Activated gamma-delta T cell treated with anti-CD3 and anti-CD28 coated beads, Interleukin-2, amount 50 U/mL, for 16 hours (primary cell): ENCODE measurements at regions not wholly inside any gene's neighbourhood (a gene's known extent, or its start where the extent isn't known, plus 50 kb on each side); places are given as distances from the start of the nearest gene placed in this dataset.
"Not testable (repeated sequence)": the region's sequence is repeated elsewhere in the genome, so short reads cannot be mapped to it uniquely, and the experiment has no call there.

Source experiments
- DNase-seq: peaks from one replicate; pipeline ENCODE4 v3.0.0-alpha.2; 2020; ENCODE audit warnings: low read depth

GRCh38 chr14:59006179-59006578 is 182.3 kb upstream of the DAAM1 start:
- not testable (repeated sequence) for DNase-seq

GRCh38 chr14:59009967-59010366 is 178.5 kb upstream of the DAAM1 start:
- DNase-seq, result no peak

GRCh38 chr14:59013672-59014298 is 174.7 kb upstream of the DAAM1 start:
- no peak for DNase-seq

GRCh38 chr14:59015482-59015881 is 173.0 kb upstream of the DAAM1 start:
- DNase-seq, result no peak

- DNase-seq, result no peak
Measured at GRCh38 chr14:59017285-59017965, 171.0 kb upstream of the DAAM1 start.

GRCh38 chr14:59018460-59018859 is 170.0 kb upstream of the DAAM1 start:
- no peak for DNase-seq

GRCh38 chr14:59018978-59019377 is 169.5 kb upstream of the DAAM1 start:
- DNase-seq, result no peak

GRCh38 chr14:59020382-59020781 is 168.1 kb upstream of the DAAM1 start:
- DNase-seq, result no peak

- DNase-seq, result no peak
Measured at GRCh38 chr14:59022144-59022543, 166.3 kb upstream of the DAAM1 start.

GRCh38 chr14:59026081-59026480 is 162.4 kb upstream of the DAAM1 start:
- no peak for DNase-seq

- DNase-seq, result not testable (repeated sequence)
Measured at GRCh38 chr14:59026640-59027039, 161.8 kb upstream of the DAAM1 start.

- DNase-seq, result no peak
Measured at GRCh38 chr14:59028476-59029202, 159.8 kb upstream of the DAAM1 start.

GRCh38 chr14:59032826-59033225 is 155.6 kb upstream of the DAAM1 start:
- no peak for DNase-seq

GRCh38 chr14:59036134-59036533 is 152.3 kb upstream of the DAAM1 start:
- DNase-seq, result no peak

- no peak for DNase-seq
Measured at GRCh38 chr14:59037086-59037485, 151.4 kb upstream of the DAAM1 start.

- DNase-seq, result no peak
Measured at GRCh38 chr14:59037620-59038019, 150.8 kb upstream of the DAAM1 start.

GRCh38 chr14:59038746-59039145 is 149.7 kb upstream of the DAAM1 start:
- no peak for DNase-seq

GRCh38 chr14:59041308-59041707 is 147.2 kb upstream of the DAAM1 start:
- no peak for DNase-seq

GRCh38 chr14:59044707-59045106 is 143.8 kb upstream of the DAAM1 start:
- no peak for DNase-seq

GRCh38 chr14:59046746-59047145 is 141.7 kb upstream of the DAAM1 start:
- no peak for DNase-seq

- no peak for DNase-seq
Measured at GRCh38 chr14:59055006-59055405, 133.5 kb upstream of the DAAM1 start.

- no peak for DNase-seq
Measured at GRCh38 chr14:59055439-59056045, 132.9 kb upstream of the DAAM1 start.

- DNase-seq, result no peak
Measured at GRCh38 chr14:59057551-59057950, 130.9 kb upstream of the DAAM1 start.
